ENCODE measurements at regions not wholly inside any gene's neighbourhood (a gene's known extent, or its start where the extent isn't known, plus 50 kb on each side); places are given as distances from the start of the nearest gene placed in this dataset.

DNA sequence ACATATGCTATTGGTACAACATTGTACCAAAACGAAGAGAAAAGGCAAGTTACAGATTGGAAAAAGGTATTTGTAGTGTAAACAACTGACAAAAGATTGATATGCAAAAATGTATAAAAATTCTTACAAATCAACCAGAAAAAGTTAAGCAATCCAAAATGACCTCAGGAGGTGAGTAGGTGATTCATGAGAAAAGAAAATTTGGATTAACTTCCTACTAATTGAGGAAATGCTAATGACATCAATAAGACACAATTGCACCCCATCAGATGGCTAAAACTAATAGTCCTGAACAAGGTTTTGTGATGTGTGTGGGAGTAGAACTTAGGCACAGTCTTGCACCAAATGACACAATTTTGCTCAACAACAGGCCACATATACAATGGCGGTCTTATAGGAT is 129.3 kb downstream of the COPS8 start:
- TF ChIP-seq CTCF (conservative IDR thresholded peaks at IDR 0.05; ENCODE audit: low read depth, low read length) (no peak), EZH2 (IDR thresholded peaks at IDR 0.05; ENCODE audit: borderline replicate concordance, low read depth, low read length, poor library complexity, severe bottlenecking) (no peak)

Data from A673 (cell line).